RKO (cell line): ENCODE measurements at regions not wholly inside any gene's neighbourhood (a gene's known extent, or its start where the extent isn't known, plus 50 kb on each side); places are given as distances from the start of the nearest gene placed in this dataset.
"Not testable (repeated sequence)": the region's sequence is repeated elsewhere in the genome, so short reads cannot be mapped to it uniquely, and the experiment has no call there.

Experiments used
- DNase-seq: peaks from one replicate; pipeline ENCODE4 v3.0.0-alpha.2; 2016; ENCODE audit warnings: low spot score

GRCh38 chr3:69688400-69688799 is 50.9 kb upstream of the MITF start:
- no peak for DNase-seq

DNA sequence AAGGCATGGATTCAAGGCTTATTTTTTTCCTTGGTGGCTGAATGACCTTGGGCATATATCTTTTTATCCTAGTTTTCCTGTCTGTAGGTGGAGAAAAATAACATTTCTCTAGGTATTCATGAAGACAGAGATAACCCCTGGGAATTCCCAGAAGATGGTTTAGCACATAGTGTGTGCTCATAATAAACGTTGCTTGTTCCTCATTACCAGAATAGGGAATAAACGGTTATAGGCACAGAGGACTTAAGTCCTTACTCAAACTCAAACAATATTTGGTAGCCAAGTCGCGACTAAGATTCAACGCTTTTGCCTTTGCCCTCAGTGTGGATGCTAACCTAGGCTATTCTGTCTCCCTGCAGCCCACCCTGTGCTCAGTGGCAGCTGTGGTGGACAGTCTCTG is 51.6 kb upstream of the MITF start:
- DNase-seq: no peak

DNA sequence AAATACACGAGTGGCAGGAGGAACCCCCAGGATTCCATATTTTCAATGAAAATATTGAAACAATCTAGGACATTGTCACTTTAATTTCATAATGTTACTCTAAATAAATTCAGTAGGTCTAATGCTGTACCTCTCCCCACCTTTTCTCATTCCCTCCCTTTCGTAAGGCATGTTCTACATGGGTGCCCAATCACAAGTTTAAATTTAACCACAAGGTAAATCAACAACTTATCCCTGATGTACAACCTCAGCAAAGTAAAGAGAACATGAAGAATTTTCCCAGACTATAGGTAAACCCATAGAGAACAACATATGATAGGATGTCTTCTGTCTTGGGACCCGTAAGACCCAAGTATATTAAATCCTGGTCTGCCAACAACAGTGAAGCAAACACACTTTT is 53.2 kb upstream of the MITF start:
- no peak for DNase-seq

DNA sequence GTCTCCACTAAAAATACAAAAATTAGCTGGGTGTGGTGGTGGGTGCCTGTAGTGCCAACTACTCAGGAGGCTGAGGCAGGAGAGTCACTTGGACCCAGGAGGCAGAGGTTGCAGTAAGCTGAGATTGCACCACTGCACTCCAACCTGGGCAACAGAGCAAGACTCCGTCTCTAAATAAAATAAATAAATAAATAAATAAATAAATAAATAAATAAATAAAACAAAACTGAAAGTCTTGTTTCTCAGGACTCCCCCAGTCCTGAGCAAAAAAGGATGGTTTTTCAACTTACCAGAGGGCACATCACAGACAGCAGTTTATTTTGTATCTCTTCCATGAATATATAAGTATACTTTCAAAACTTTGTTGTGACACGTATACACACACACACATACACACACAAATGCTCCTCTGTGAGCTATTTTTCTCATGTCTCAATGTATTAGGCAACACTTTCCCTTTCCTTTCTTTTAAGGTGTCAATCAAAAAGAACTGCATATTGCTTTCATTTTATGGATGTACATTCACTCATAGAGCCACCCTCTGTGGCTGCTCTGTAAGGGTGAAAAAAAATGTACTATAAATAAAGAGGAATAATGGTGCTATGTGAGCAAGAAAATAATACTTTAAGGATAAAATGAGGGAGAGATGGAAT is 54.8 kb upstream of the MITF start:
- no peak for DNase-seq

DNA sequence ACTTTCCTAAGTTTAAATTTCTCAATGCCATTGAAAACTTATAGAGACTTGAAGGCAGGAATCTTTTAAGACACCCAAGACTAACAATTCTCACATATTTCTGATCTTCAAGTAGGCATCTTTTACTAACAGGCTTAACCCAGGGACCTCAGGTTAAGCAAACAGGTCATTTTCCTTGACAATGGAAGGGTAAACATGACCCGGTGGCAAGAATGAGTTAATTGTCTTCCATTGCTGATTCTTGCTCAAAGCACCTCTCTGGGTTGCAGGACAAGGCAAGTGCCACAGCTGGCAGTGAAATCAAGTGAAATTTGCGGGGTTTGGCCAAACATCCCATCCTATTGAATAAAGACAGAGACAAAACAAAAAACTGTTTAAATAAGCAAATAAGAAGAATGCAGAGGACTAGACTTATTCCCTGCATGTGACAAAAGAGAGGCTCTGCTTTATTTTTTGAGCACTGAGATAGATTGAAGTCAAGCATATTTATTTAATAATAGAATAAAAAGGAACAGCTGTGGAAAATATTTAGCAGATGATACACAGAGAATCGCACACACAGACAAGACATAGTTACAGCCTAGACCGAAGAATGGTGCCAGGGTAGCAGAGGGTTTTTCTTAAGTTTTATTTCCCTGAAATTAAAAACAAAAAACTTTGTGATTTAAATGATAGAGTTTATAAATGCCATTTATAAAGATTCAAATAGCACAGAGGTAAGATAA is 56.0 kb upstream of the MITF start:
- DNase-seq: no peak

DNA sequence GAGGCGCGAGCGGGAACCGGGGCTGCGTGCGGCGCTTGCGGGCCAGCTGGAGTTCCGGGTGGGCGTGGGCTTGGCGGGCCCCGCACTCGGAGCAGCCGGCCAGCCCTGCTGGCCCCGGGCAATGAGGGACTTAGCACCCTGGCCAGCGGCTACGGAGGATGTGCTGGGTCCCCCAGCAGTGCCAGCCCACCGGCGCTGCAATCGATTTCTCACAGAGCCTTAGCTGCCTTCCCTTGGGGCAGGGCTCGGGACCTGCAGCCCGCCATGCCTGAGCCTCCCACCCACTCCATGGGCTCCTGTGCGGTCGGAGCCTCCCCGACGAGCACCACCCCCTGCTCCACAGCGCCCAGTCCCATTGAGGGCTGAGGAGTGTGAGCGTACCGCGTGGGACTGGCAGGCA is 61.8 kb upstream of the MITF start:
- DNase-seq: not testable (repeated sequence)

- DNase-seq: no peak
These were observed 63.3 kb upstream of the MITF start for GRCh38 chr3:69675786-69676530.

DNA sequence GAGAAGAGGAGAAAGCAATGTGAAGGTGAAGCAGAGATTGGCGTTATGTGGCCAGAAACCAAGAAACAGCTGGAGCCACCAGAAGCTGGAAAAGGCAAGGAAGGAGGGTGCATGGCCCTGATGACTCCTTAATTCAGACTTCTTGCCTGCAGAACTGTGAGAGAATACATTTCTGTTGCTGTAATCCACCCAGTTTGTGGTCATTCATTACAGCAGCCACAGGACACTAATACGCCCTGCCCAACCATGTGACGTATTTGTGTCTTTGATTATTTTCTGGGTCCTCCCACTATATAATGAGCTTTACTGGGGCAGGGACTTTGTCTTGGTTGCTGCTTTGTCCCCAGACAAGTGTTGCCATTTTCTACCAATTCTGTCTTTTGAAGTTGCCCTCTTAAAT is 64.5 kb upstream of the MITF start:
- DNase-seq: no peak

DNA sequence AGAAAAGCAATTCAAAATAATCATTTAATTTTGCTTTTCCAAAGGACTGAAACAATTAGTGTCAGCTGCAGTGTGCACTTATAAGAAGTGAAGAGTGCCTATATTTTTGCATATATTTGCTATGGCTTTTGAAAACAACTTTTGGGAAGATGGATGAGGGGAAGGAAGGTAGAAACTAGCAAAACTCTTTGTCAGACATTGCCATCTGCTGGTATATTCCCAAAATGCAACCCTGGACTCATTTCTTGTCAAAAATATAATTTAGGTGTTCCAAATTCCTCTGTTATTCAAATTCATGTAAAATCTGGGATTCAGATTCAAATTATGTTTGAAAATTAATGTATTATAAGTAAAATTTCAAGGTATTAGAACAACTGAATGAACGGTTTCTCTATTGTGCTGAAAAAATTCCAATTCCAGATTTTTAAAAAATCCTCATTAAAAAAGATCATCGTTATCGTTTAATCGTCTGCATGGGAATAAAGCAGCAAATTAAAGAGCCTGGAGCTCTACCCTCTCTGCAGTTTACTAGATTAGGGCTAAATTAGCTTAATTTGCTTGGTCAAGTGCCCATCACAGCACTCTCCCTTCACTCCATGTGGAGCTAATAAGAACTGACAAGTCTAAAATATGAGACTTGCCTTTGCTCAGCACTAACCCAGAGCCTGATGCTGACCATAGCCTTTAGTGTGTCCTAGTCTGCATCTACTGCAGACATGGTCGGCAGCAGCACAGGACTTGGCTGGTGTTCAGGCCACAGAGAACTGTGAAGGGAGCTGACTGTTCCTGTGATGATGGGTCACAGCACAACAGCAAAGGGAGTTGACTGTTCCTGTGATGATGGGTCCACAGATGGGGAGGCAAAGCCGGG is 67.9 kb upstream of the MITF start:
- peak; percentile 57 for DNase-seq

DNA sequence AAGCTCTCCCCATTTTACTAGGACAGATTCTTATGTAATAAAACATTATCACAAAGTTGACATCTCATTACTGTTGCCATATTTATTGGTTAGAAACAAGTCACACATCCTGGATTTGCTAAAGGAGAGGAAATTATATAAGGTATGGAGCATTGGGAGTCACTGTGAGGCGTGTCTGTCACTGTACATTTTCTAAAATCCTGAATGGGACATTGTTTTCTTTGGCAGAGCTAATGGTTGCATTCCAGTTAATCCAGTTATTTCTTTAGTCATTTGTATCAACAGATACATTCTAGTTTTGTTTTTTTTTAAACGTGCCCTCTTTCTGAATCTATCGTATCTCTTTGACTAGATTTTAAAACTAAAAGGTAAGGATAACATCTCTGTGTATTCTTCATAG is 70.2 kb upstream of the MITF start:
- no peak for DNase-seq

DNA sequence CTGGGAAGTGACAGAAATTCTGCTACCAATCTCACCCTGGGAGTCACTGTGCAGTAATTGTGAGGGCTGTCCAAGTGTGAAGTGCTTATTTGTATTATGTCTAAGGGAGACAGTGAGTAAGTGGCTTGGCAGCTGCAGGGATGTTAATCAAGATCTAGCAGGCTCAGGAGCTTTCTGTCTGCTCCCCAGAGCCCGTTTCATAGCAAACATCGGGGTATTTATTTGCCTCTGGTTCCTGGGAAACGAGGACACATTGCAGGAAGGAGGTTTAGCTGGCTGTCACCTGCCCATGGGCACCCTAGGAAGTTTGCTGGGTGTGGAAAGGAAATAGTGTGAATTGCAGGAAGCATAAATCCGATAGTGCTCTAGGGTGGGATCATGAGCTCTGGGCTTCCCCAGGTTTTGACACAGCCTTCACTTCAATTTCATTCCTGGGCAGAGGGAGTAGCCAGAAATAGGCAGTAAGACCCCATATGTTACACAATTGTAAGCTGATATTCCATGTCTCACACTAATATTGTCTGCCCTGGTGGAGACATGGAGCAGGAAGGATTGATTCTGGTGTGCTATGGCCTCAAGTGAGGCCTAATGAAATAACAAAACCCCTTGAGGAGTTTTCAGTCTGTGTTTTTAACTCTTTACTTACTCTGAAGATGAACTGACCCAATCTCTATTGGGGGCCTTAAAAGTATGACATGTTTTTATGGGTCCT is 74.1 kb upstream of the MITF start:
- DNase-seq: peak; percentile 16

DNA sequence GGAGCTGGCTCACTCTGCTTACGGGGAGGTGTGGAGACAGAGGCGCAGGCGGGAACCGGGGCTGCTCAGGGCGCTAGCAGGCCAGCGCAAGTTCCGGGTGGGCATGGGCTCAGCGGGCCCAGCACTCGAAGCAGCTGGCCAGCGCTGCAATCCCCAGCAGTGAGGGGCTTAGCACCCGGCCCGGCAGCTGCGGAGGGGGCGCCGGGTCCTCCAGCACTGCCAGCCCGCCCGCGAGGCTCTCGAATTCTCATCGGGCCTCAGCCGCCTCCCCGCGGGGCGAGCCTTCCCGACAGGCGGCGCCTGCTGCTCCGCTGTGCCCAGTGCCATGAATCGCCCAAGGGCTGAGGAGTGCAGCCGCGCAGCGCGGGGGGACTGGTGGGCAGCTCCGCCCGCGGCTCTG is 78.6 kb upstream of the MITF start:
- DNase-seq: no peak

DNA sequence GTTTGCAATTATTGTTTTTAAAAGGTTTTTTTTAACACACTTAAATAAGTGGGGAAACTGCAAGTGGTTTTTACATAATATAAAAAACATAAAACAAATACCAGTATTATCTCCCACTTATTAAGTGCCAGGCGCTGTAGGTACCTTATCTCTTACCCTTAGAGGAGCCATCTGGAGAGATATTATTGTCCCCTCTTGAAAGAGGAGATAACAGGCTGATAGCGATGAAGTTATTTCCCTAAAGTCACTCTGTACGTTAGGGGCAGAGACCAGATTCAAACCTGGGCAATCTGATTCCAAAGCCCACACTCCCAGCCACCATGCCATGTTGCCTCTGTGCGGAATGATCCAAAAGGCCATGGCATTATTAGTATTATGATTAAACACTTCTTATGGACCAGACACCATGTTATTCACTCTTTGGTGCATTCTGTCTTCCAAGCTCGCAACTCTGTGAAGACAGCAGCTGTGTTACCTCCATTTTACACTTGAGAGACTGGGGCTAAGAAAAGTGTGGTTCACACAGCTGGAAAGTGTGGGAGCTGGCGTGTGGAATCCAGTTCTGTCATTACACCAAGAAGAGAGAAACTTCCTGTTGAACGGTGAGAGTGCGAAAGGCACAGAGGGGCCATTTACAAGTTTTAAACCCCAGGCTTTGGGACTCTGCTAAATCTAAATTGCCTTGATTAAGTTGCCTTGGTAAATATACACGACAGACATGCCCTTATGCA is 79.9 kb upstream of the MITF start:
- DNase-seq: no peak

DNA sequence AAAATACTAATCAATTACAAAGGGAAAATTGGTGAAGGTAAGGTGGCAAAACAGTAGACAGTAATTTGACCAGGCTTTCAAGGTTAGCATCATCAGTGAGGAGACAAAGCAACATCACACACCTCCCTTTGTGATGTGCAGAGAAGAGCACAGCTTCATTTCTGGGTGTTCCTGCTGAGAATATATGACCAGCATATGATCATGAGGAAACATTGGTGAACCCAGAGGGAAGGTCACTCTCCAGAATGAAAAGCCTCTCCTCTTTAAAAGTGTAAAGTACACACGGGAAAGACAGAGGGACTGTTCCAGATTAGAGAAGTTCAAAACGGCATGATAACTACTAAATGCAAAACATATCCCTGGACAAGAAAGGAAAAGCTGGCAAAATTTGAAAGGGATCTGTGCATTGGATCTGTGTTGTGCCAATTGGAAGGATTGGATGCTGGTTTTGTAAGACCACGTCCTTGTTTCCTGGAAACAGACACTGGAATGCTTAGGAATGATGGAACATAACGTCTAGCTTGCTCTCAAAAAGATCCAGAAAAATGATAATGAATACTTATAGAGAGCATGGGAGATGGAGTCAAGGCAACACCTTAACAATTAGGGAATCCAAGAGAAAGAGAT is 80.6 kb upstream of the MITF start:
- DNase-seq: no peak

DNA sequence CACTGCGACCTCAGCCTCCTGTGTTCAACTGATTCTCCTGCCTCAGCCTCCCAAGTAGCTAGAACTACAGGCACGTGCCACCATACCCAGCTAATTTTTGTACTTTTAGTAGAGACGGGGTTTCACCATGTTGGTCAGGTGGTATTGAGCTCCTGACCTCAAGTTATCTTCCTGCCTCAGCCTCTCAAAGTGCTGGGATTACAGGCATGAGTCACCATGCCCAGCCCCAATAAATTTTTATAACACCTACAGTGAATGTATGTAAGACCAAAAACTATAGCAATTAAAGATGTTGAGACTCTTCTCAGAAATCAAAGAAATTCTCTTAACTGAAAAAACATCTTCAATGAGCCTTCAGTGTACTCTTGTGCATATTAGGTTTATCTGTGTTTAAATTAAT is 82.2 kb upstream of the MITF start:
- DNase-seq: not testable (repeated sequence)

DNA sequence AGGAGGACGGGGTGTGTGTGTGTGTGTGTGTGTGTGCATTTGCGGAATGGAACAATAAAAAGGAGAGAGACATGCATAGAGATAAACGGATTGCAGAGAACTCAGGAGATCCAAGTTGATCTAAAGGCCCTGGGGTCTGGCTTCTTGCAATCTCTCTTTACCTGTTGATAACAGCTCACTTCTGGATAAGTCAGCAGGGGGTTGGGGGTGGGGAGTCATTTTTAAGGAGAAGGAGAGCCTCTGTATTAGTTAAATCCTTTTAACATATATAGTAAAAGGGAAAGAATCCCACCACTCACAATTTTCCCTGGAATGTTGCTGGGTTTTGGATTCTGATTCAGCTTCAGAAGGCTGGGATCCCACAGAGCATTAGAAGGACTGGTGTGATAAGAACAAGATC is 87.5 kb upstream of the MITF start:
- no peak for DNase-seq

- DNase-seq: no peak
These were observed 89.2 kb upstream of the MITF start for GRCh38 chr3:69650066-69650419.

DNA sequence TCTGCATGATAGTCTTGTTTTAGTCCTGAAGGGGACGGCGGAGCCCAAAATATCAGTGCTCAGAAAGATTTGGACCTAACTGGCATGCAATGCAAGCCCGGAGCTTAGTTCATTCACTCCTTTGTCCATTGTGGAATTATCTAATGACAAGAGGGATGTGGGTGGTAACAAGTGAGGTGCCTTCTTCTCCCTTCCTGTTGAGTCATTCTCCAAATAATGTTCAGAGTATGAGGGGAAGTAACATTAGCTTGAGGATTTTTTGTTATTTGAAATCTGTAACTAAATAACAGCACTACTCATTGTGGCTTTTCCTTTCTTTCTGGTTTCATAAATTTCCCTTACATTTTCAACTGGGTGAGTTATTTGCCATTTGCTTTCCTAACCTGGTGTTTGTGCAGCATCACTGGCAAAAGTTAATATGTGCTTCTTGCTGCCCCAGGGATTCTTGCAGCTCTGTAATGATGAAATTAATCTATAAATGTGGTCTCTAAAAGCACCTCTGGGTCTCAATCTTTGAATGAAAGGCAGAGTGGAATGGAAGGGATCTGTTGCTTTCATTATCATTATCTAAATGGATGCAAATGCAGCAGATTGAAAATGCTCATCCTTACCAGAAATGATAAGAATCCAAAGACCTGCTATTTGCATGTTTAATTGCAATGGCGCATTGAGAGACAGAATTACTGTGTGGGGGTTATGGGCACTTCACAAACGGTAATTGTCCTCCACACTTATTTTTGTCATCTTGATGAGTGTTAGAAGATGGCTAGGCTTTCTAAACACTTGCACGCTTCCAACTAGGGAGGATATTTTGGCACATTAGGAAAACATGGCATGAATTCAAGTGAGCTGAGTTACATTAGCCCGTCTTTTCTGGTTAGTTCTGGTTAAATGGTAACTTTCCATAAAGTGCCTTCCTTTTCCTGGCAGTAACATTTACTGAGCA is 89.9 kb upstream of the MITF start:
- no peak for DNase-seq

- DNase-seq: no peak
These were observed 91.1 kb upstream of the MITF start for GRCh38 chr3:69648126-69648525.
